Vagina (tissue), 2 donors: ENCODE measurements at regions not wholly inside any gene's neighbourhood (a gene's known extent, or its start where the extent isn't known, plus 50 kb on each side); places are given as distances from the start of the nearest gene placed in this dataset.

Experiments
- DNase-seq, 2 donors: peaks; one replicate each; pipeline ENCODE4 v3.0.0-alpha.2; 2017; ENCODE audit errors: extremely low spot score in 2 of 2
- H3K27ac ChIP-seq: fragments of 200-600 bp; sonication (generic); one replicate; pipeline ENCODE4 v1.5.1; 2019
- H3K27me3 ChIP-seq: fragments of 200-600 bp; sonication (generic); one replicate; pipeline ENCODE4 v1.5.1; 2019
- H3K36me3 ChIP-seq, 2 donors: fragments of 200-600 bp; sonication (generic); one replicate each; pipeline ENCODE4 v1.5.1; 2017 to 2019
- H3K4me1 ChIP-seq: fragments of 200-600 bp; sonication (generic); one replicate; pipeline ENCODE4 v1.5.1; 2019
- H3K4me3 ChIP-seq, 2 donors: fragments of 200-600 bp; sonication (generic); 1 replicate in 1 of 2; 2 replicates in 1 of 2; pipeline ENCODE4 v1.5.1; 2016 to 2019
- H3K9me3 ChIP-seq: fragments of 200-600 bp; sonication (generic); one replicate; pipeline ENCODE4 v1.5.1; 2019
- CTCF ChIP-seq, 3 experiments: fragments of 450-650 bp in 2 of 3; fragments of 200-600 bp in 1 of 3; sonication (generic) in 1 of 3; IDR thresholded peaks; one replicate each; pipeline ENCODE4 v1.5.1; 2017 to 2019; ENCODE audit warnings: antibody characterized with exemption in 3 of 3, mild to moderate bottlenecking in 2 of 3, moderate library complexity in 2 of 3
- POLR2A ChIP-seq, 2 donors: fragments of 450-650 bp; IDR thresholded peaks; one replicate each; pipeline ENCODE4 v1.6.1; 2017; ENCODE audit warnings: antibody characterized with exemption in 2 of 2, mild to moderate bottlenecking in 2 of 2, moderate library complexity in 2 of 2
- POLR2AphosphoS5 ChIP-seq, 2 donors: sonication (generic); formaldehyde crosslinking; IDR thresholded peaks; one replicate each; pipeline ENCODE4 v1.9.0; 2017; ENCODE audit warnings: antibody characterized with exemption in 2 of 2, mild to moderate bottlenecking in 2 of 2, low read depth in 1 of 2; ENCODE audit not compliant: insufficient read depth in 1 of 2
- intact Hi-C: fragments of 100-400 bp; cut with DNase I; formaldehyde crosslinking; loops from one replicate; pipeline ENCODE4 v1.15.1; 2023

DNA sequence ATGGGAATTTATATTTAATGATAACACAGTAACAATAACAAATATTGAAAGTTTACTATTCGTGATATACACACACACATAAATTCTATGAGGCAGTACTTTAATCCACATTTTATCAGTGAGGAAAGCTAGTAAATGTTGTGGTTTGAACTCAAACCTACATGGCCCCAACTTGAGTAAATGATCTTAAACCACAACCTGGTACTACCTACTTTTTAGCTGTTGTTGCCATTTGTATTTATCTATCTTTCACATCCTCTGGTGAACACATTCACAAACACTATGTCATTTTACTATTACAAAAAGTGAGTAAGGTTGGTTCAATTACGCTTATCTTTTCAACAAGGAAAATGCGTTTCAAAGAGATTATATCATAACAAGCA lies 186.1 kb downstream of the SMC2 start:
- no peak for DNase-seq
- Histone ChIP-seq H3K4me1 (no peaks in the 10 kb centered on the region), H3K27ac (no peak overlapping the region), H3K4me3 (no peak overlapping the region), H3K36me3 (no peaks in the 10 kb centered on the region), H3K9me3 (no peaks in the 10 kb centered on the region), H3K27me3 (no peaks in the 10 kb centered on the region)
- TF ChIP-seq CTCF (IDR thresholded peaks at IDR 0.05) (no peak), POLR2AphosphoS5 (IDR thresholded peaks at IDR 0.05; ENCODE audit: insufficient read depth in 1 of 2, low read depth in 1 of 2) (no peak), POLR2A (IDR thresholded peaks at IDR 0.05) (no peak)
- intact Hi-C loops, result no loop called here

GRCh38 chr9:104280711-104281110 lies 186.6 kb downstream of the SMC2 start:
- Histone ChIP-seq H3K27me3 (no peaks in the 10 kb centered on the region), H3K27ac (no peak overlapping the region), H3K4me3 (no peak overlapping the region), H3K9me3 (no peaks in the 10 kb centered on the region), H3K36me3 (no peaks in the 10 kb centered on the region), H3K4me1 (no peaks in the 10 kb centered on the region)
- TF ChIP-seq POLR2AphosphoS5 (IDR thresholded peaks at IDR 0.05; ENCODE audit: insufficient read depth in 1 of 2, low read depth in 1 of 2) (no peak), CTCF (IDR thresholded peaks at IDR 0.05) (no peak), POLR2A (IDR thresholded peaks at IDR 0.05) (no peak)
- no peak for DNase-seq
- intact Hi-C loops, result no loop called here

GRCh38 chr9:104286187-104286586 lies 192.1 kb downstream of the SMC2 start:
- DNase-seq, result no peak
- Histone ChIP-seq H3K4me3 (no peak overlapping the region), H3K4me1 (no peaks in the 10 kb centered on the region), H3K9me3 (no peaks in the 10 kb centered on the region), H3K36me3 (no peaks in the 10 kb centered on the region), H3K27ac (no peak overlapping the region), H3K27me3 (no peaks in the 10 kb centered on the region)
- TF ChIP-seq CTCF (IDR thresholded peaks at IDR 0.05), result no peak
- no peak for TF ChIP-seq POLR2AphosphoS5 (IDR thresholded peaks at IDR 0.05; ENCODE audit: insufficient read depth in 1 of 2, low read depth in 1 of 2)
- no peak for TF ChIP-seq POLR2A (IDR thresholded peaks at IDR 0.05)
- intact Hi-C loops, result no loop called here

GRCh38 chr9:104286799-104287198 lies 192.7 kb downstream of the SMC2 start:
- Histone ChIP-seq H3K27ac (no peak overlapping the region), H3K4me3 (no peak overlapping the region), H3K4me1 (no peaks in the 10 kb centered on the region), H3K36me3 (no peaks in the 10 kb centered on the region), H3K27me3 (no peaks in the 10 kb centered on the region), H3K9me3 (no peaks in the 10 kb centered on the region)
- TF ChIP-seq POLR2A (IDR thresholded peaks at IDR 0.05), result no peak
- TF ChIP-seq CTCF (IDR thresholded peaks at IDR 0.05), result no peak
- TF ChIP-seq POLR2AphosphoS5 (IDR thresholded peaks at IDR 0.05; ENCODE audit: insufficient read depth in 1 of 2, low read depth in 1 of 2), result no peak
- no peak for DNase-seq
- intact Hi-C loops, result no loop called here

DNA sequence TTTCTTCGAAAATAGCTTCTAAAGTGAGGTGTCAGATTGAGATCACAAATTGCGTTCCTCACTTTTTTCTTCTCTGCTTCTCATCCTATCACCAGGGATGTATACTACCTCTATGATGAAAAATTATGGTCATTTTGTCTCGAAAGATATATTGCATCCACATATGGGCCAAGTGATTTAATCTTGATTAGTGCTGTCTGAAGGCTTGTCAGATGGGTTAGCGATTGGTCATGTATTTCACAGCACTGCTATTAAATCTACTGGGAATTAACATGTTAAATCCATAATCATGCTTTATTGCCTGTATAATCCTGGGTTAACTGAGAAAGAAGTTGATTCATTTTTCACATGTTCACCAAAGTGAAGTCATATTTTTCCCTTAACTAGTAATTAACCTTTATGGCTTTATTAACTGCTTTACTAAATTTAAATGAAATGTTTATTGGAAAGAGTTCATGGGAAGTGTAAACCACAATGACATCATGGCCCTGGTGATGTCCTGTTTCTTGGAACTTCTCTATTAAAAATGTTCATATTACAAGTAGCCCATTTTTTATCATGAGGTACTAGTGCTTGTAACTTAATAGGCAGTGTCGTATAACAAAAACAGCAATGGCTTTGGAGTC lies 193.3 kb downstream of the SMC2 start:
- H3K9me3 ChIP-seq, result no peaks in the 10 kb centered on the region
- no peaks in the 10 kb centered on the region for H3K36me3 ChIP-seq
- DNase-seq, result no peak
- no peaks in the 10 kb centered on the region for H3K27me3 ChIP-seq
- TF ChIP-seq POLR2AphosphoS5 (IDR thresholded peaks at IDR 0.05; ENCODE audit: insufficient read depth in 1 of 2, low read depth in 1 of 2), result no peak
- TF ChIP-seq POLR2A (IDR thresholded peaks at IDR 0.05), result no peak
- intact Hi-C loops, result no loop called here
- H3K27ac ChIP-seq, result no peak overlapping the region
- no peaks in the 10 kb centered on the region for H3K4me1 ChIP-seq
- no peak overlapping the region for H3K4me3 ChIP-seq
